Stimulated activated CD4-positive, alpha-beta T cell treated with anti-CD3 and anti-CD28 coated beads, TNF-alpha, amount 100 ng/mL, for 48 hours (primary cell): ENCODE measurements at regions not wholly inside any gene's neighbourhood (a gene's known extent, or its start where the extent isn't known, plus 50 kb on each side); places are given as distances from the start of the nearest gene placed in this dataset.

ENCODE experiments used
- DNase-seq, 3 donors: peaks; one replicate each; pipeline ENCODE4 v3.0.0-alpha.2; 2020; ENCODE audit warnings: low read depth in 3 of 3

GRCh38 chr12:34395056-34396005 lies 373.0 kb downstream of the ALG10 start:
- no peak for DNase-seq

GRCh38 chr12:34396006-34396860 lies 373.9 kb downstream of the ALG10 start:
- no peak for DNase-seq

GRCh38 chr12:34396861-34397590 lies 374.7 kb downstream of the ALG10 start:
- DNase-seq = no peak

GRCh38 chr12:34397591-34398365 lies 375.5 kb downstream of the ALG10 start:
- DNase-seq = no peak

- DNase-seq = no peak
Measured at GRCh38 chr12:34398366-34398705, 376.0 kb downstream of the ALG10 start.

- no peak for DNase-seq
Measured at GRCh38 chr12:34398706-34399630, 376.7 kb downstream of the ALG10 start.

- no peak for DNase-seq
Measured at GRCh38 chr12:34399631-34400410, 377.5 kb downstream of the ALG10 start.

- no peak for DNase-seq
Measured at GRCh38 chr12:34400411-34400881, 378.1 kb downstream of the ALG10 start.

- DNase-seq = no peak
Measured at GRCh38 chr12:34400986-34401658, 378.8 kb downstream of the ALG10 start.

- no peak for DNase-seq
Measured at GRCh38 chr12:34401659-34402227, 379.4 kb downstream of the ALG10 start.

GRCh38 chr12:34402228-34402898 lies 380.1 kb downstream of the ALG10 start:
- no peak for DNase-seq

- no peak for DNase-seq
Measured at GRCh38 chr12:34402899-34403705, 380.8 kb downstream of the ALG10 start.

GRCh38 chr12:34403706-34404376 lies 381.5 kb downstream of the ALG10 start:
- no peak for DNase-seq

GRCh38 chr12:34404377-34405285 lies 382.3 kb downstream of the ALG10 start:
- DNase-seq = no peak
